ENCODE measurements at regions not wholly inside any gene's neighbourhood (a gene's known extent, or its start where the extent isn't known, plus 50 kb on each side); places are given as distances from the start of the nearest gene placed in this dataset.

- no peak overlapping the region for H3K4me3 ChIP-seq (ENCODE audit: low read length)
- H3K9ac ChIP-seq (ENCODE audit: extremely low read depth, low read length, poor library complexity, severe bottlenecking), result no peak overlapping the region
- Mint-ChIP-seq H3K27me3 (ENCODE audit: insufficient read depth) (peaks cover 5% of the 10 kb centered on the region), H3K36me3 (ENCODE audit: low read depth) (no peaks in the 10 kb centered on the region), H3K4me1 (no peaks in the 10 kb centered on the region), H3K4me3 (no peak overlapping the region), H3K27ac (no peak overlapping the region), H3K9me3 (no peaks in the 10 kb centered on the region)
- no peaks in the 10 kb centered on the region for H3K9me3 ChIP-seq (ENCODE audit: control insufficient read depth, low read length)
- no peaks in the 10 kb centered on the region for H3K4me1 ChIP-seq (ENCODE audit: control insufficient read depth, insufficient read depth, low read length)
- no peak for DNase-seq
- no peaks in the 10 kb centered on the region for H3K27me3 ChIP-seq (ENCODE audit: control insufficient read depth, insufficient read depth, low read length, poor library complexity, severe bottlenecking)
- no peaks in the 10 kb centered on the region for H3K36me3 ChIP-seq (ENCODE audit: control insufficient read depth, insufficient read depth, low read length)
- no peak overlapping the region for H3K27ac ChIP-seq (ENCODE audit: low read depth, low read length)
- TF ChIP-seq CTCF (conservative IDR thresholded peaks at IDR 0.05), result no peak
- 95 to 100% methylated on average over 6 to 8 of the region's 8 CpGs for WGBS, 2 experiments (ENCODE audit: insufficient coverage in 1 of 2, insufficient read length in 1 of 2)
Observed at GRCh38 chr5:133734916-133735315, 122.6 kb upstream of the FSTL4 start.

GRCh38 chr5:133732536-133732935 is 120.2 kb upstream of the FSTL4 start:
- no peak for TF ChIP-seq CTCF (conservative IDR thresholded peaks at IDR 0.05)
- Histone ChIP-seq H3K9ac (ENCODE audit: extremely low read depth, low read length, poor library complexity, severe bottlenecking) (no peak overlapping the region), H3K27me3 (ENCODE audit: control insufficient read depth, insufficient read depth, low read length, poor library complexity, severe bottlenecking) (peaks cover 4% of the 10 kb centered on the region), H3K4me1 (ENCODE audit: control insufficient read depth, insufficient read depth, low read length) (no peaks in the 10 kb centered on the region), H3K9me3 (ENCODE audit: control insufficient read depth, low read length) (no peaks in the 10 kb centered on the region), H3K4me3 (ENCODE audit: low read length) (no peak overlapping the region), H3K27ac (ENCODE audit: low read depth, low read length) (no peak overlapping the region), H3K36me3 (ENCODE audit: control insufficient read depth, insufficient read depth, low read length) (no peaks in the 10 kb centered on the region)
- H3K27me3 Mint-ChIP-seq (ENCODE audit: insufficient read depth), result peaks cover 7% of the 10 kb centered on the region
- H3K9me3 Mint-ChIP-seq, result no peaks in the 10 kb centered on the region
- H3K27ac Mint-ChIP-seq, result no peak overlapping the region
- H3K36me3 Mint-ChIP-seq (ENCODE audit: low read depth), result no peaks in the 10 kb centered on the region
- WGBS, 2 experiments (ENCODE audit: insufficient coverage in 1 of 2, insufficient read length in 1 of 2), result 93 to 95% methylated on average over 7 to 10 of the region's 10 CpGs
- no peaks in the 10 kb centered on the region for H3K4me1 Mint-ChIP-seq
- no peak overlapping the region for H3K4me3 Mint-ChIP-seq
- DNase-seq, result no peak

GRCh38 chr5:133731951-133732350 is 119.6 kb upstream of the FSTL4 start:
- Histone ChIP-seq H3K27ac (ENCODE audit: low read depth, low read length) (no peak overlapping the region), H3K9me3 (ENCODE audit: control insufficient read depth, low read length) (no peaks in the 10 kb centered on the region), H3K36me3 (ENCODE audit: control insufficient read depth, insufficient read depth, low read length) (no peaks in the 10 kb centered on the region), H3K4me3 (ENCODE audit: low read length) (no peak overlapping the region), H3K4me1 (ENCODE audit: control insufficient read depth, insufficient read depth, low read length) (no peaks in the 10 kb centered on the region), H3K9ac (ENCODE audit: extremely low read depth, low read length, poor library complexity, severe bottlenecking) (no peak overlapping the region), H3K27me3 (ENCODE audit: control insufficient read depth, insufficient read depth, low read length, poor library complexity, severe bottlenecking) (peaks cover 4% of the 10 kb centered on the region)
- Mint-ChIP-seq H3K9me3 (no peaks in the 10 kb centered on the region), H3K4me3 (no peak overlapping the region), H3K36me3 (ENCODE audit: low read depth) (no peaks in the 10 kb centered on the region), H3K4me1 (no peaks in the 10 kb centered on the region), H3K27ac (no peak overlapping the region), H3K27me3 (ENCODE audit: insufficient read depth) (peaks cover 7% of the 10 kb centered on the region)
- WGBS, 2 experiments (ENCODE audit: insufficient coverage in 1 of 2, insufficient read length in 1 of 2), result 89 to 100% methylated on average over 1 to 3 of the region's 3 CpGs
- no peak for TF ChIP-seq CTCF (conservative IDR thresholded peaks at IDR 0.05)
- no peak for DNase-seq

All from endodermal cell (in vitro differentiated cells).